ENCODE measurements at regions not wholly inside any gene's neighbourhood (a gene's known extent, or its start where the extent isn't known, plus 50 kb on each side); places are given as distances from the start of the nearest gene placed in this dataset.

- no peaks in the 10 kb centered on the region for H3K9me3 ChIP-seq
- no peaks in the 10 kb centered on the region for H3K36me3 ChIP-seq
- TF ChIP-seq POLR2AphosphoS5 (IDR thresholded peaks at IDR 0.05; ENCODE audit: insufficient read depth in 1 of 2, low read depth in 1 of 2) (no peak), POLR2A (IDR thresholded peaks at IDR 0.05) (no peak), CTCF (IDR thresholded peaks at IDR 0.05) (no peak)
- no peak overlapping the region for H3K4me3 ChIP-seq
- no peaks in the 10 kb centered on the region for H3K27me3 ChIP-seq
- H3K4me1 ChIP-seq: no peaks in the 10 kb centered on the region
- intact Hi-C loops (cut with DNase I): no loop called here
- DNase-seq (ENCODE audit: extremely low spot score in 2 of 2): no peak
- no peak overlapping the region for H3K27ac ChIP-seq
Measured at GRCh38 chr12:18953505-18953904, 176.0 kb upstream of the PLEKHA5 start.

- Histone ChIP-seq H3K4me3 (no peak overlapping the region), H3K27ac (no peak overlapping the region), H3K9me3 (no peaks in the 10 kb centered on the region), H3K4me1 (no peaks in the 10 kb centered on the region), H3K36me3 (no peaks in the 10 kb centered on the region), H3K27me3 (no peaks in the 10 kb centered on the region)
- intact Hi-C loops (cut with DNase I): no loop called here
- TF ChIP-seq POLR2A (IDR thresholded peaks at IDR 0.05): no peak
- no peak for TF ChIP-seq CTCF (IDR thresholded peaks at IDR 0.05)
- TF ChIP-seq POLR2AphosphoS5 (IDR thresholded peaks at IDR 0.05; ENCODE audit: insufficient read depth in 1 of 2, low read depth in 1 of 2): no peak
- DNase-seq (ENCODE audit: extremely low spot score in 2 of 2): no peak
Measured at GRCh38 chr12:18955594-18955993, 173.9 kb upstream of the PLEKHA5 start.

- intact Hi-C loops (cut with DNase I): no loop called here
- no peak overlapping the region for H3K4me3 ChIP-seq
Measured at GRCh38 chr12:18965203-18965602, 164.3 kb upstream of the PLEKHA5 start.

GRCh38 chr12:18966954-18967353 is 162.6 kb upstream of the PLEKHA5 start:
- DNase-seq (ENCODE audit: extremely low spot score in 2 of 2): no peak
- H3K9me3 ChIP-seq: no peaks in the 10 kb centered on the region
- intact Hi-C loops (cut with DNase I): no loop called here
- H3K4me1 ChIP-seq: no peaks in the 10 kb centered on the region
- H3K4me3 ChIP-seq: no peak overlapping the region
- H3K27ac ChIP-seq: no peak overlapping the region
- no peaks in the 10 kb centered on the region for H3K27me3 ChIP-seq
- TF ChIP-seq POLR2AphosphoS5 (IDR thresholded peaks at IDR 0.05; ENCODE audit: insufficient read depth in 1 of 2, low read depth in 1 of 2) (no peak), CTCF (IDR thresholded peaks at IDR 0.05) (no peak)
- H3K36me3 ChIP-seq: no peaks in the 10 kb centered on the region

More at GRCh38 chr12:18965203-18965602, 164.3 kb upstream of the PLEKHA5 start:
- no peak for DNase-seq (ENCODE audit: extremely low spot score in 2 of 2)
- no peaks in the 10 kb centered on the region for H3K4me1 ChIP-seq
- TF ChIP-seq CTCF (IDR thresholded peaks at IDR 0.05): no peak
- TF ChIP-seq POLR2A (IDR thresholded peaks at IDR 0.05): no peak
- no peak for TF ChIP-seq POLR2AphosphoS5 (IDR thresholded peaks at IDR 0.05; ENCODE audit: insufficient read depth in 1 of 2, low read depth in 1 of 2)
- H3K9me3 ChIP-seq: no peaks in the 10 kb centered on the region
- H3K27me3 ChIP-seq: no peaks in the 10 kb centered on the region
- no peaks in the 10 kb centered on the region for H3K36me3 ChIP-seq
- no peak overlapping the region for H3K27ac ChIP-seq

- intact Hi-C loops (cut with DNase I): no loop called here
- Histone ChIP-seq H3K4me1 (no peaks in the 10 kb centered on the region), H3K27me3 (no peaks in the 10 kb centered on the region), H3K4me3 (no peak overlapping the region), H3K9me3 (no peaks in the 10 kb centered on the region), H3K36me3 (no peaks in the 10 kb centered on the region), H3K27ac (no peak overlapping the region)
- no peak for DNase-seq (ENCODE audit: extremely low spot score in 2 of 2)
- TF ChIP-seq POLR2AphosphoS5 (IDR thresholded peaks at IDR 0.05; ENCODE audit: insufficient read depth in 1 of 2, low read depth in 1 of 2) (no peak), POLR2A (IDR thresholded peaks at IDR 0.05) (no peak), CTCF (IDR thresholded peaks at IDR 0.05) (no peak)
Measured at GRCh38 chr12:18967814-18968213, 161.7 kb upstream of the PLEKHA5 start.

Measured in vagina (tissue), 2 donors.